Nephron (organoid): ENCODE measurements at regions not wholly inside any gene's neighbourhood (a gene's known extent, or its start where the extent isn't known, plus 50 kb on each side); places are given as distances from the start of the nearest gene placed in this dataset.

Experiments used
- H3K27ac Mint-ChIP-seq, 3 experiments: 2 replicates each; pipeline ENCODE4 v1.8.0; 2020; ENCODE audit warnings: mixed read lengths in 3 of 3, mild to moderate bottlenecking in 2 of 3, moderate library complexity in 1 of 3
- H3K27me3 Mint-ChIP-seq: 2 replicates; pipeline ENCODE4 v1.8.0; 2021; ENCODE audit warnings: low read depth, mild to moderate bottlenecking, moderate library complexity, mixed read lengths
- H3K36me3 Mint-ChIP-seq: 2 replicates; pipeline ENCODE4 v1.8.0; 2020; ENCODE audit warnings: low read depth, mixed read lengths
- H3K4me1 Mint-ChIP-seq: 2 replicates; pipeline ENCODE4 v1.8.0; 2020; ENCODE audit warnings: mixed read lengths
- H3K4me3 Mint-ChIP-seq, 3 experiments: 2 replicates each; pipeline ENCODE4 v1.8.0; 2020; ENCODE audit warnings: mild to moderate bottlenecking in 3 of 3, mixed read lengths in 3 of 3, moderate library complexity in 2 of 3
- H3K9me3 Mint-ChIP-seq: 2 replicates; pipeline ENCODE4 v1.8.0; 2020; ENCODE audit warnings: mixed read lengths
- CTCF ChIP-seq, 3 experiments: fragments of 200-600 bp; sonication (generic); IDR thresholded peaks; one replicate each; pipeline ENCODE4 v1.5.0; 2021; ENCODE audit warnings: antibody characterized with exemption in 3 of 3; ENCODE audit not compliant: unreplicated experiment in 3 of 3

- Mint-ChIP-seq H3K27me3 (no peaks in the 10 kb centered on the region), H3K4me1 (peaks cover 16% of the 10 kb centered on the region), H3K9me3 (no peaks in the 10 kb centered on the region), H3K36me3 (peaks cover 16% of the 10 kb centered on the region), H3K4me3 (no peak overlapping the region), H3K27ac (no peak overlapping the region)
- TF ChIP-seq CTCF (IDR thresholded peaks at IDR 0.05; ENCODE audit: unreplicated experiment in 3 of 3), result no peak
These were observed 60.1 kb upstream of the SPDEF start for GRCh38 chr6:34616227-34616585.

GRCh38 chr6:34615574-34616226, 59.6 kb upstream of the SPDEF start:
- peaks cover 16% of the 10 kb centered on the region for H3K4me1 Mint-ChIP-seq
- H3K4me3 Mint-ChIP-seq, result no peak overlapping the region

GRCh38 chr6:34610819-34611477, 54.8 kb upstream of the SPDEF start:
- no peak for TF ChIP-seq CTCF (IDR thresholded peaks at IDR 0.05; ENCODE audit: unreplicated experiment in 3 of 3)
- Mint-ChIP-seq H3K4me1 (peaks cover 10% of the 10 kb centered on the region), H3K4me3 (no peak overlapping the region), H3K27ac (no peak overlapping the region), H3K36me3 (peaks cover 14% of the 10 kb centered on the region), H3K27me3 (no peaks in the 10 kb centered on the region), H3K9me3 (no peaks in the 10 kb centered on the region)

More at GRCh38 chr6:34615574-34616226, 59.6 kb upstream of the SPDEF start:
- peaks cover 16% of the 10 kb centered on the region for H3K36me3 Mint-ChIP-seq
- TF ChIP-seq CTCF (IDR thresholded peaks at IDR 0.05; ENCODE audit: unreplicated experiment in 3 of 3), result no peak
- no peaks in the 10 kb centered on the region for H3K27me3 Mint-ChIP-seq
- no peak overlapping the region for H3K27ac Mint-ChIP-seq
- no peaks in the 10 kb centered on the region for H3K9me3 Mint-ChIP-seq

GRCh38 chr6:34608321-34609091, 52.4 kb upstream of the SPDEF start:
- Mint-ChIP-seq H3K4me3 (no peak overlapping the region), H3K9me3 (no peaks in the 10 kb centered on the region), H3K36me3 (peaks cover 17% of the 10 kb centered on the region), H3K27ac (no peak overlapping the region), H3K4me1 (peaks cover 10% of the 10 kb centered on the region), H3K27me3 (no peaks in the 10 kb centered on the region)
- no peak for TF ChIP-seq CTCF (IDR thresholded peaks at IDR 0.05; ENCODE audit: unreplicated experiment in 3 of 3)

- TF ChIP-seq CTCF (IDR thresholded peaks at IDR 0.05; ENCODE audit: unreplicated experiment in 3 of 3), result no peak
- H3K27ac Mint-ChIP-seq, result no peak overlapping the region
- H3K27me3 Mint-ChIP-seq, result no peaks in the 10 kb centered on the region
- no peak overlapping the region for H3K4me3 Mint-ChIP-seq
- H3K4me1 Mint-ChIP-seq, result peaks cover 16% of the 10 kb centered on the region
- H3K36me3 Mint-ChIP-seq, result peaks cover 13% of the 10 kb centered on the region
- H3K9me3 Mint-ChIP-seq, result no peaks in the 10 kb centered on the region
These were observed 50.5 kb upstream of the SPDEF start for GRCh38 chr6:34606477-34607265.
